ENCODE measurements at regions not wholly inside any gene's neighbourhood (a gene's known extent, or its start where the extent isn't known, plus 50 kb on each side); places are given as distances from the start of the nearest gene placed in this dataset.

GRCh38 chr9:38293022-38293421 lies 99.5 kb upstream of the ALDH1B1 start:
- DNase-seq = no peak
- Histone ChIP-seq H2AK5ac (ENCODE audit: insufficient read length, low read length) (no peak overlapping the region), H2BK20ac (ENCODE audit: low read depth, low read length, poor library complexity, severe bottlenecking) (no peak overlapping the region), H3K27ac (ENCODE audit: insufficient read length, low read depth, low read length) (no peak overlapping the region), H3K4ac (ENCODE audit: low read depth, low read length) (no peak overlapping the region), H3K9ac (ENCODE audit: extremely low read depth, insufficient read length, low read length) (no peak overlapping the region), H3K23ac (ENCODE audit: insufficient read length, low read depth, low read length) (no peak overlapping the region), H3T11ph (ENCODE audit: low read length) (no peak overlapping the region), H2BK12ac (ENCODE audit: insufficient read length, low read depth, low read length) (no peak overlapping the region), H3K9me3 (ENCODE audit: control insufficient read depth, low read depth, low read length) (no peaks in the 10 kb centered on the region), H2BK5ac (ENCODE audit: insufficient read length, low read length) (no peak overlapping the region), H3K79me2 (ENCODE audit: insufficient read depth, low read length) (no peaks in the 10 kb centered on the region), H3K14ac (ENCODE audit: insufficient read depth, low read length) (no peak overlapping the region), H4K91ac (ENCODE audit: insufficient read length, low read depth, low read length) (no peak overlapping the region), H3K23me2 (ENCODE audit: insufficient read length, low read depth, low read length, poor library complexity, severe bottlenecking) (no peaks in the 10 kb centered on the region), H2BK15ac (ENCODE audit: low read depth, low read length) (no peak overlapping the region), H3K4me1 (ENCODE audit: insufficient read depth, low read length) (no peaks in the 10 kb centered on the region), H4K20me1 (ENCODE audit: control insufficient read depth, insufficient read depth, insufficient read length) (no peaks in the 10 kb centered on the region), H2BK120ac (ENCODE audit: low read depth, low read length, poor library complexity, severe bottlenecking) (no peak overlapping the region), H3K4me2 (ENCODE audit: insufficient read depth, insufficient read length, low read length) (no peak overlapping the region), H3K56ac (ENCODE audit: insufficient read length, low read depth, low read length) (no peak overlapping the region), H3K18ac (ENCODE audit: insufficient read length, low read depth, low read length) (no peak overlapping the region), H2AFZ (ENCODE audit: low read length) (no peak overlapping the region), H3K79me1 (ENCODE audit: insufficient read depth, low read depth, low read length, poor library complexity, severe bottlenecking) (no peaks in the 10 kb centered on the region), H4K8ac (replicated peaks; ENCODE audit: insufficient read length, low read depth, low read length) (no peak overlapping the region), H3K27me3 (ENCODE audit: insufficient read depth, low read length) (no peaks in the 10 kb centered on the region), H4K5ac (ENCODE audit: insufficient read length, low read depth, low read length) (no peak overlapping the region)
- Mint-ChIP-seq H3K36me3 (ENCODE audit: insufficient read depth in 1 of 3, low read depth in 3 of 3) (no peaks in the 10 kb centered on the region; a peak in 1 of 7 replicates), H3K27me3 (ENCODE audit: low read depth) (peaks cover 57% of the 10 kb centered on the region), H3K27ac (no peak overlapping the region), H3K4me1 (peaks cover 8 to 10% of the 10 kb centered on the region in 2 experiments), H3K9me3 (no peaks in the 10 kb centered on the region), H3K4me3 (no peak overlapping the region)
- no CpG with 5 or more reads among the region's 4 CpGs for WGBS (ENCODE audit: extremely low coverage, insufficient read length, low lambda C conversion rate)
- TF ChIP-seq CTCF (conservative IDR thresholded peaks at IDR 0.05) = no peak

Data from H9 (cell line).